ENCODE measurements at regions not wholly inside any gene's neighbourhood (a gene's known extent, or its start where the extent isn't known, plus 50 kb on each side); places are given as distances from the start of the nearest gene placed in this dataset.

DNA sequence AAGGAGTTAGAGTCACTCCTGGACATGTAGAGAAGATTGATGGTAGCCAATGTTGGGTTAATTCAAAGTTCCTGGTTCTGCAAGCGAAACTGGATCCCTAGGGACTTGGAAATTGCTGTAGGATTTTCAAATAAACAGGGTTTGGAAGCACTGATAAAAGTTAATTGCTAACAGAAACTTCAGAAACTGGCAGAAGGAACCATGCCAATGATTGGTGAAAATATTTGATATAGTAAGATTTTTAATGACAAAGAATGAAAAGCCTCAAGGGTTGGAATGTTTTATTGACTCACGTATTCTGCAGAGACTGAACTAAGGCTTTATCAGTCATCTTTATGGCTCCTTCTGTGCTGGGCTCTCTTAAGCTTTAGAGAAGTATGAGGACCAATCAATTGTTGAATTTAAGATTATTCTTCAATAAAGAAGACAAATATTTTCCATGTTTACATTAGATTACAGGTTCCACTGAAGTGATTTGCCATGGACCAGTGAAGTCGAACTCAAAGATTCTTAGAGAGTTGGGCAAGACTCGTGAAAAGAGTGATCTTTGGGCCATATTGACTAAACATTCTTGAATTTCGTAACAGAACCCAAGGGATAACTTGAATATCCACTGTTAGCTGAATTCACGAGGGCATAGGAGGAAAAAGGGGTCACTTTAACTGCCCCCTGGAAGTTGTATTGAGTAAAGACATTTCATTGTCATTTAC, 371.4 kb downstream of the HDGFL1 start:
- TF ChIP-seq, protein P1, sequence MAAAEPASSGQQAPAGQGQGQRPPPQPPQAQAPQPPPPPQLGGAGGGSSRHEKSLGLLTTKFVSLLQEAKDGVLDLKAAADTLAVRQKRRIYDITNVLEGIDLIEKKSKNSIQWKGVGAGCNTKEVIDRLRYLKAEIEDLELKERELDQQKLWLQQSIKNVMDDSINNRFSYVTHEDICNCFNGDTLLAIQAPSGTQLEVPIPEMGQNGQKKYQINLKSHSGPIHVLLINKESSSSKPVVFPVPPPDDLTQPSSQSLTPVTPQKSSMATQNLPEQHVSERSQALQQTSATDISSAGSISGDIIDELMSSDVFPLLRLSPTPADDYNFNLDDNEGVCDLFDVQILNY (CRISPR knock-in tag; conservative IDR thresholded peaks at IDR 0.05): no peak
- TF ChIP-seq SP1 (IDR thresholded peaks at IDR 0.05) (no peak), SP1 (CRISPR knock-in tag; IDR thresholded peaks at IDR 0.05) (no peak), ZKSCAN8 (CRISPR knock-in tag; IDR thresholded peaks at IDR 0.05; ENCODE audit: borderline replicate concordance) (no peak), TARDBP (CRISPR knock-in tag; IDR thresholded peaks at IDR 0.05) (no peak), ZNF335 (CRISPR knock-in tag; IDR thresholded peaks at IDR 0.05) (no peak)

Measured in HepG2 (cell line).